GM12878 (cell line): ENCODE measurements at regions not wholly inside any gene's neighbourhood (a gene's known extent, or its start where the extent isn't known, plus 50 kb on each side); places are given as distances from the start of the nearest gene placed in this dataset.

Experiments
- ATAC-seq: fragments of 200-7000 bp; cut with Tn5 transposase; 3 replicates; pipeline ENCODE4 v1.9.1; 2020; ENCODE audit warnings: mild to moderate bottlenecking, moderate library complexity
- BruUV-seq: library from RNA; stranded (reverse); fragments of 400-500 nt; replicated peaks from 2 replicates; lab custom pipeline; 2021; lab: Mats Ljungman, UMichigan
- CTCF ChIA-PET: fragments of 300-600 bp; sonication (Branson Sonifier 250); formaldehyde crosslinking; extraction: SDS; loops from one replicate; lab custom pipeline; 2021; ENCODE audit warnings: inconsistent platforms; lab: Yijun Ruan, JAX
- POLR2A ChIA-PET: fragments of 350-600 bp; formaldehyde crosslinking; extraction: SDS; loops from one replicate; lab custom pipeline; 2021; ENCODE audit warnings: inconsistent platforms; lab: Charles Lee
- RAD21 ChIA-PET: fragments of 300-600 bp; sonication (Branson Sonifier 250); formaldehyde crosslinking; loops from one replicate; lab custom pipeline; 2023; ENCODE audit warnings: antibody characterized with exemption; ENCODE audit not compliant: unreplicated experiment; lab: Charles Lee
- SMC1A ChIA-PET: fragments of 300-600 bp; sonication (Branson Sonifier 250); formaldehyde crosslinking; loops from one replicate; lab custom pipeline; 2023; ENCODE audit not compliant: unreplicated experiment, uncharacterized antibody; lab: Charles Lee
- DNase-seq: peaks from one replicate; pipeline ENCODE4 v3.0.0-alpha.2; 2011; ENCODE audit warnings: low read depth, low spot score
- FAIRE-seq: peaks from 3 replicates; lab custom pipeline; 2011; peaks lifted over from hg19 to GRCh38; lab: Jason Lieb, UNC
- H2AFZ ChIP-seq: 2 replicates; pipeline ENCODE4 v1.6.0; 2011; ENCODE audit warnings: low read depth, low read length, control low read depth; ENCODE audit not compliant: control insufficient read depth
- H3K27ac ChIP-seq: 2 replicates; pipeline ENCODE4 v1.5.1; 2011; ENCODE audit warnings: control low read depth; ENCODE audit not compliant: control insufficient read depth, insufficient read depth
- H3K27me3 ChIP-seq, 2 experiments: replicated peaks in 1 of 2; 2 replicates each; pipeline versions ENCODE4 v1.6.0 to v1.6.1; 2011; ENCODE audit warnings: low read length in 1 of 2; ENCODE audit not compliant: control insufficient read depth in 2 of 2, insufficient read depth in 2 of 2
- H3K36me3 ChIP-seq, 2 experiments: 2 replicates each; pipeline ENCODE4 v1.5.1; 2011; ENCODE audit warnings: low read length in 1 of 2; ENCODE audit not compliant: control insufficient read depth in 2 of 2, insufficient read depth in 2 of 2
- H3K4me1 ChIP-seq: 2 replicates; pipeline ENCODE4 v1.6.1; 2011; ENCODE audit warnings: mild to moderate bottlenecking, low read length, moderate library complexity, mixed read lengths; ENCODE audit not compliant: control insufficient read depth, insufficient read depth
- H3K4me2 ChIP-seq: 2 replicates; pipeline ENCODE4 v1.6.0; 2011; ENCODE audit warnings: control low read depth; ENCODE audit not compliant: control insufficient read depth, insufficient read depth
- H3K4me3 ChIP-seq: fragments of 200-600 bp; sonication (generic); 2 replicates; pipeline ENCODE4 v1.5.1; 2016
- H3K79me2 ChIP-seq: 2 replicates; pipeline ENCODE4 v1.6.0; 2011; ENCODE audit warnings: low read length; ENCODE audit not compliant: control insufficient read depth, insufficient read depth
- H3K9ac ChIP-seq: 2 replicates; pipeline ENCODE4 v1.8.0; 2011; ENCODE audit warnings: low read length, control low read depth, mixed read lengths; ENCODE audit not compliant: control insufficient read depth, insufficient read depth
- H3K9me3 ChIP-seq: replicated peaks from 3 replicates; pipeline ENCODE4 v1.5.1; 2011; ENCODE audit warnings: mild to moderate bottlenecking, low read length; ENCODE audit not compliant: control insufficient read depth, insufficient read depth
- H4K20me1 ChIP-seq: 2 replicates; pipeline ENCODE4 v1.6.0; 2011; ENCODE audit not compliant: control insufficient read depth, insufficient read depth
- BCL11A ChIP-seq: IDR thresholded peaks from 2 replicates; pipeline ENCODE4 v1.6.1; 2011; ENCODE audit warnings: low read depth, low read length
- CEBPB ChIP-seq, 2 experiments: fragments of 150-350 bp in 1 of 2; IDR thresholded peaks; 2 replicates each; pipeline ENCODE4 v1.6.1; 2012 to 2014; ENCODE audit warnings: low read depth in 2 of 2, low read length in 2 of 2, borderline replicate concordance in 1 of 2, inconsistent platforms in 1 of 2
- IKZF2 ChIP-seq, 2 experiments: fragments of 450-650 bp; IDR thresholded peaks; 2 replicates each; pipeline ENCODE4 v1.6.1; 2017; ENCODE audit warnings: mild to moderate bottlenecking in 2 of 2, moderate library complexity in 2 of 2
- NBN ChIP-seq: fragments of 450-650 bp; IDR thresholded peaks from 2 replicates; pipeline ENCODE4 v1.6.1; 2016
- NR2C2 ChIP-seq: IDR thresholded peaks from 2 replicates; pipeline ENCODE4 v1.6.1; 2011; ENCODE audit warnings: borderline replicate concordance, low read depth; ENCODE audit not compliant: control insufficient read depth, insufficient read length
- PAX5 ChIP-seq: IDR thresholded peaks from 2 replicates; pipeline ENCODE4 v1.6.1; 2011; ENCODE audit warnings: low read depth, low read length, borderline replicate concordance
- RAD51 ChIP-seq: fragments of 450-650 bp; IDR thresholded peaks from 2 replicates; pipeline ENCODE4 v1.6.1; 2016; ENCODE audit warnings: moderate library complexity, mild to moderate bottlenecking, inconsistent platforms
- SMAD1 ChIP-seq: fragments of 450-650 bp; IDR thresholded peaks from 2 replicates; pipeline ENCODE4 v1.6.1; 2018; ENCODE audit warnings: mild to moderate bottlenecking, low read depth; ENCODE audit not compliant: partially characterized antibody
- SPI1 ChIP-seq: IDR thresholded peaks from 2 replicates; pipeline ENCODE4 v1.6.1; 2011; ENCODE audit warnings: low read depth, mild to moderate bottlenecking, low read length, moderate library complexity, borderline replicate concordance; ENCODE audit not compliant: insufficient read depth
- TBL1XR1 ChIP-seq: IDR thresholded peaks from 2 replicates; pipeline ENCODE4 v1.6.1; 2012; ENCODE audit warnings: low read depth, low read length, improper control_type of control experiment
- ZNF622 ChIP-seq: fragments of 450-650 bp; IDR thresholded peaks from 2 replicates; pipeline ENCODE4 v1.6.1; 2017; ENCODE audit warnings: mild to moderate bottlenecking, inconsistent platforms
- ZZZ3 ChIP-seq: IDR thresholded peaks from 2 replicates; pipeline ENCODE4 v1.6.1; 2011; ENCODE audit warnings: low read depth; ENCODE audit not compliant: control insufficient read depth, insufficient read length
- WGBS: methylation state at CpG from one replicate; pipeline ENCODE4 v1.1.6; 2016; ENCODE audit warnings: low lambda C conversion rate; ENCODE audit not compliant: insufficient replicate concordance, insufficient coverage; ENCODE audit errors: missing lambda C conversion rate; 5-methylcytosine and 5-hydroxymethylcytosine counted together
- in situ Hi-C: fragments of 300-500 bp; cut with MboI; formaldehyde crosslinking; loops from 9 replicates; pipeline ENCODE4 v1.14.3; 2018; ENCODE audit warnings: mixed read lengths
- intact Hi-C: fragments of 100-400 bp; cut with micrococcal nuclease; formaldehyde crosslinking; loops from one replicate; pipeline ENCODE4 v1.14.2; 2022; ENCODE audit not compliant: unreplicated experiment
- TF ChIP-seq, protein P1 (sequence below): fragments of 450-650 bp; IDR thresholded peaks from 2 replicates; pipeline ENCODE4 v1.6.1; 2017; ENCODE audit warnings: mild to moderate bottlenecking
- TF ChIP-seq, protein P2 (sequence below): fragments of 450-650 bp; IDR thresholded peaks from 2 replicates; pipeline ENCODE4 v1.6.1; 2017; ENCODE audit warnings: low read depth, mild to moderate bottlenecking, moderate library complexity
- TF ChIP-seq, protein P3 (sequence below): fragments of 450-650 bp; IDR thresholded peaks from 2 replicates; pipeline ENCODE4 v1.6.1; 2017; ENCODE audit warnings: mild to moderate bottlenecking, low read depth, inconsistent platforms; ENCODE audit not compliant: poor library complexity, severe bottlenecking
- TF ChIP-seq, protein P4 (sequence below): IDR thresholded peaks from 2 replicates; pipeline ENCODE4 v1.6.1; 2011; ENCODE audit warnings: borderline replicate concordance, low read depth, mild to moderate bottlenecking, moderate library complexity, mixed read lengths, low read length; ENCODE audit not compliant: insufficient read depth; ENCODE audit errors: extremely low read length
- TF ChIP-seq, protein P5 (sequence below): fragments of 450-650 bp; IDR thresholded peaks from 2 replicates; pipeline ENCODE4 v1.6.1; 2016; ENCODE audit warnings: mild to moderate bottlenecking

DNA sequence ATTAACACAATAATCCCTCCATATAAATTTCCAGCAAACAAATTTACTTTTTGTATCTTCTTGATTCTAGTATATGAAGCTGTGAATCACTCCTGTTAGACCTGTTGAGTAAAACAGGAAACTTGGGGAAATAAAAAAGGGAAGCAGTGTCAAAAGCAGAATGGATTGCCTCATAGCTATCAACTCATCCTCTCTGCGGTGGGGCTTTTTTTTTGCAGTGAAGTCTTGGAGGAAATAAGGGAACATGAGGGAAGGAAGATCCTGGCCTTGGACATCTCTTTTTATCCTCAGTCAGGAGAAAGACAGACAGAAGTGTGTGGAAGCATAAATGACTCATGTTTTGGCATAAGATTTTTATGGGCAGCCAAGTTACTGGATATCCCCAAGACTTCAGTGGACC, 332.5 kb downstream of the TFAP2A start:
- no peaks in the 10 kb centered on the region for H4K20me1 ChIP-seq
- H3K79me2 ChIP-seq: no peaks in the 10 kb centered on the region
- FAIRE-seq (no peak), ATAC-seq (no peak), DNase-seq (no peak)
- in situ Hi-C loops (no loop called here), intact Hi-C loops (no loop called here)
- no TSS peak for BruUV-seq
- H3K9me3 ChIP-seq: no peaks in the 10 kb centered on the region
- SMC1A ChIA-PET: interaction anchor here (0.7 to 1.2 kb wide), 2 partner anchors 144 to 347 kb away, joined by 3 read pairs; no protein-coding TSS in a partner anchor
- CTCF ChIA-PET: interaction anchor here (1.0 kb wide), 1 partner anchor 396 kb away, joined by 3 read pairs; no protein-coding TSS in a partner anchor
- H3K27me3 ChIP-seq: no peaks in the 10 kb centered on the region
- no peaks in the 10 kb centered on the region for H3K4me1 ChIP-seq
- RAD21 ChIA-PET: no interaction called here
- 0% methylated on average over 1 of the region's 1 CpG for WGBS
- no peaks in the 10 kb centered on the region for H3K36me3 ChIP-seq
- no peak overlapping the region for H2AFZ ChIP-seq
- no peak overlapping the region for H3K27ac ChIP-seq
- H3K9ac ChIP-seq: no peak overlapping the region
- POLR2A ChIA-PET: no interaction called here
- no peak overlapping the region for H3K4me3 ChIP-seq
- H3K4me2 ChIP-seq: no peak overlapping the region
- TF ChIP-seq TBL1XR1 (no peak), CEBPB (IDR thresholded peaks at IDR 0.05; ENCODE audit: borderline replicate concordance in 1 of 2, low read depth in 2 of 2, low read length in 2 of 2) (no peak), NR2C2 (no peak), ZNF622 (no peak), ZZZ3 (no peak), IKZF2 (IDR thresholded peaks at IDR 0.05) (no peak), RAD51 (no peak), BCL11A (no peak), SMAD1 (no peak), NBN (no peak), PAX5 (no peak), SPI1 (no peak)
- TF ChIP-seq, protein P1, sequence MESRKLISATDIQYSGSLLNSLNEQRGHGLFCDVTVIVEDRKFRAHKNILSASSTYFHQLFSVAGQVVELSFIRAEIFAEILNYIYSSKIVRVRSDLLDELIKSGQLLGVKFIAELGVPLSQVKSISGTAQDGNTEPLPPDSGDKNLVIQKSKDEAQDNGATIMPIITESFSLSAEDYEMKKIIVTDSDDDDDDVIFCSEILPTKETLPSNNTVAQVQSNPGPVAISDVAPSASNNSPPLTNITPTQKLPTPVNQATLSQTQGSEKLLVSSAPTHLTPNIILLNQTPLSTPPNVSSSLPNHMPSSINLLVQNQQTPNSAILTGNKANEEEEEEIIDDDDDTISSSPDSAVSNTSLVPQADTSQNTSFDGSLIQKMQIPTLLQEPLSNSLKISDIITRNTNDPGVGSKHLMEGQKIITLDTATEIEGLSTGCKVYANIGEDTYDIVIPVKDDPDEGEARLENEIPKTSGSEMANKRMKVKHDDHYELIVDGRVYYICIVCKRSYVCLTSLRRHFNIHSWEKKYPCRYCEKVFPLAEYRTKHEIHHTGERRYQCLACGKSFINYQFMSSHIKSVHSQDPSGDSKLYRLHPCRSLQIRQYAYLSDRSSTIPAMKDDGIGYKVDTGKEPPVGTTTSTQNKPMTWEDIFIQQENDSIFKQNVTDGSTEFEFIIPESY: no peak
- TF ChIP-seq, protein P2, sequence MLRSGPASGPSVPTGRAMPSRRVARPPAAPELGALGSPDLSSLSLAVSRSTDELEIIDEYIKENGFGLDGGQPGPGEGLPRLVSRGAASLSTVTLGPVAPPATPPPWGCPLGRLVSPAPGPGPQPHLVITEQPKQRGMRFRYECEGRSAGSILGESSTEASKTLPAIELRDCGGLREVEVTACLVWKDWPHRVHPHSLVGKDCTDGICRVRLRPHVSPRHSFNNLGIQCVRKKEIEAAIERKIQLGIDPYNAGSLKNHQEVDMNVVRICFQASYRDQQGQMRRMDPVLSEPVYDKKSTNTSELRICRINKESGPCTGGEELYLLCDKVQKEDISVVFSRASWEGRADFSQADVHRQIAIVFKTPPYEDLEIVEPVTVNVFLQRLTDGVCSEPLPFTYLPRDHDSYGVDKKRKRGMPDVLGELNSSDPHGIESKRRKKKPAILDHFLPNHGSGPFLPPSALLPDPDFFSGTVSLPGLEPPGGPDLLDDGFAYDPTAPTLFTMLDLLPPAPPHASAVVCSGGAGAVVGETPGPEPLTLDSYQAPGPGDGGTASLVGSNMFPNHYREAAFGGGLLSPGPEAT: no peak
- TF ChIP-seq, protein P3, sequence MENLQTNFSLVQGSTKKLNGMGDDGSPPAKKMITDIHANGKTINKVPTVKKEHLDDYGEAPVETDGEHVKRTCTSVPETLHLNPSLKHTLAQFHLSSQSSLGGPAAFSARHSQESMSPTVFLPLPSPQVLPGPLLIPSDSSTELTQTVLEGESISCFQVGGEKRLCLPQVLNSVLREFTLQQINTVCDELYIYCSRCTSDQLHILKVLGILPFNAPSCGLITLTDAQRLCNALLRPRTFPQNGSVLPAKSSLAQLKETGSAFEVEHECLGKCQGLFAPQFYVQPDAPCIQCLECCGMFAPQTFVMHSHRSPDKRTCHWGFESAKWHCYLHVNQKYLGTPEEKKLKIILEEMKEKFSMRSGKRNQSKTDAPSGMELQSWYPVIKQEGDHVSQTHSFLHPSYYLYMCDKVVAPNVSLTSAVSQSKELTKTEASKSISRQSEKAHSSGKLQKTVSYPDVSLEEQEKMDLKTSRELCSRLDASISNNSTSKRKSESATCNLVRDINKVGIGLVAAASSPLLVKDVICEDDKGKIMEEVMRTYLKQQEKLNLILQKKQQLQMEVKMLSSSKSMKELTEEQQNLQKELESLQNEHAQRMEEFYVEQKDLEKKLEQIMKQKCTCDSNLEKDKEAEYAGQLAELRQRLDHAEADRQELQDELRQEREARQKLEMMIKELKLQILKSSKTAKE: no peak
- TF ChIP-seq, protein P4, sequence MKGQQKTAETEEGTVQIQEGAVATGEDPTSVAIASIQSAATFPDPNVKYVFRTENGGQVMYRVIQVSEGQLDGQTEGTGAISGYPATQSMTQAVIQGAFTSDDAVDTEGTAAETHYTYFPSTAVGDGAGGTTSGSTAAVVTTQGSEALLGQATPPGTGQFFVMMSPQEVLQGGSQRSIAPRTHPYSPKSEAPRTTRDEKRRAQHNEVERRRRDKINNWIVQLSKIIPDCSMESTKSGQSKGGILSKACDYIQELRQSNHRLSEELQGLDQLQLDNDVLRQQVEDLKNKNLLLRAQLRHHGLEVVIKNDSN: no peak
- TF ChIP-seq, protein P5, sequence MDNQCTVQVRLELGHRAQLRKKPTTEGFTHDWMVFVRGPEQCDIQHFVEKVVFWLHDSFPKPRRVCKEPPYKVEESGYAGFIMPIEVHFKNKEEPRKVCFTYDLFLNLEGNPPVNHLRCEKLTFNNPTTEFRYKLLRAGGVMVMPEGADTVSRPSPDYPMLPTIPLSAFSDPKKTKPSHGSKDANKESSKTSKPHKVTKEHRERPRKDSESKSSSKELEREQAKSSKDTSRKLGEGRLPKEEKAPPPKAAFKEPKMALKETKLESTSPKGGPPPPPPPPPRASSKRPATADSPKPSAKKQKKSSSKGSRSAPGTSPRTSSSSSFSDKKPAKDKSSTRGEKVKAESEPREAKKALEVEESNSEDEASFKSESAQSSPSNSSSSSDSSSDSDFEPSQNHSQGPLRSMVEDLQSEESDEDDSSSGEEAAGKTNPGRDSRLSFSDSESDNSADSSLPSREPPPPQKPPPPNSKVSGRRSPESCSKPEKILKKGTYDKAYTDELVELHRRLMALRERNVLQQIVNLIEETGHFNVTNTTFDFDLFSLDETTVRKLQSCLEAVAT: no peak
